ENCODE measurements at regions not wholly inside any gene's neighbourhood (a gene's known extent, or its start where the extent isn't known, plus 50 kb on each side); places are given as distances from the start of the nearest gene placed in this dataset.
"Not testable (repeated sequence)": the region's sequence is repeated elsewhere in the genome, so short reads cannot be mapped to it uniquely, and the experiment has no call there.

DNA sequence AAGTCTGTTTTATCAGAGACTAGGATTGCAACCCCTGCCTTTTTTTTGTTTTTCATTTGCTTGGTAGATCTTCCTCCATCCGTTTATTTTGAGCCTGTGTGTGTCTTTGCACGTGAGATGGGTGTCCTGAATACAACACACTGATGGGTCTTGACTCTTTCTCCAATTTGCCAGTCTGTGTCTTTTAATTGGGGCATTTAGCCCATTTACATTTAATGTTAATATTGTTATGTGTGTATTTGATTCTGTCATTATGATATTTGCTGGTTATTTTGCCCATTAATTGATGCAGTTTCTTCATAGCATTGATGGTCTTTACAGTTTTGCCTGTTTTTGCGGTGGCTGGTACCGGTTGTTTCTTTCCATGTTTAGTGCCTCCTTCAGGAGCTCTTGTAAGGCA is 116.0 kb upstream of the PALM2AKAP2 start:
- POLR2A ChIA-PET; CTCF ChIA-PET (ENCODE audit: low intra/inter-chr PET ratio); H2AFZ ChIP-seq (ENCODE audit: low read depth, low read length); H3K4me2 ChIP-seq (ENCODE audit: insufficient read depth, low read length); H3K4me3 ChIP-seq; H3K79me2 ChIP-seq (ENCODE audit: control insufficient read depth, insufficient read depth, low read length); ATAC-seq; BruUV-seq (replicated peaks); H3K27ac ChIP-seq (ENCODE audit: extremely low read depth, low read depth, low read length); H3K9ac ChIP-seq (ENCODE audit: insufficient read depth in 1 of 2, low read depth in 2 of 2, low read length in 2 of 2); H3K4me1 ChIP-seq (replicated peaks in 1 of 2; ENCODE audit: control insufficient read depth in 2 of 2, insufficient read depth in 2 of 2, low read length in 2 of 2); H3K9me1 ChIP-seq (ENCODE audit: control insufficient read depth, insufficient read depth, low read length); DNase-seq (ENCODE audit: extremely low read depth in 1 of 4, low spot score in 3 of 4); intact Hi-C loops (cut with micrococcal nuclease); H3K27me3 ChIP-seq (ENCODE audit: control insufficient read depth in 2 of 2, insufficient read depth in 2 of 2, low read length in 2 of 2); FAIRE-seq; H4K20me1 ChIP-seq (replicated peaks; ENCODE audit: control insufficient read depth, insufficient read depth, low read length); H3K36me3 ChIP-seq (ENCODE audit: control insufficient read depth, insufficient read depth, low read length); in situ Hi-C loops (cut with MboI); H3K9me3 ChIP-seq (replicated peaks; ENCODE audit: control insufficient read depth, insufficient read depth, low read depth, low read length): not testable (repeated sequence)
- WGBS (ENCODE audit: insufficient coverage, low coverage, missing lambda C conversion rate), result 2% methylated on average over 4 of the region's 4 CpGs
- peak; percentile 51; the same call in 1 of the 2 replicates for TF ChIP-seq ZNF354B (CRISPR knock-in tag; IDR thresholded peaks at IDR 0.05)
- peak; percentile 87 for TF ChIP-seq ZNF507 (tag; conservative IDR thresholded peaks at IDR 0.05)

DNA sequence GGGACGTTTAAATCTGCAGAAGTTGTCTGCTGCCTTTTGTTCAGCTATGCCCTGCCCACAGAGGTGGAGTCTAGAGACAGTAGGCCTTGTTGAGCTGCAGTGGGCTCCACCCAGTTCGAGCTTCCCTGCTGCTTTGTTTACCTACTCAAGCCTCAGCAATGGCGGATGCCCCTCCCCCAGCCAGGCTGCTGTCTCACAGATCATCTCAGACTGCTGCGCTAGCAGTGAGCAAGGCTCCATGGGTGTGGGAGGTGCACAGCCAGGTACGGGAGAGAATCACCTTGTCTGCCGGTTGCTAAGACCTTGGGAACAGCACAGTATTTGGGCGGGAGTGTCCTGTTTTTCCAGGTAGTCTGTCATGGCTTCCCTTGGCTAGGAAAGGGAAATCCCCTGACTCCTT is 114.3 kb upstream of the PALM2AKAP2 start:
- H3K4me2 ChIP-seq (ENCODE audit: insufficient read depth, low read length); H3K9me1 ChIP-seq (ENCODE audit: control insufficient read depth, insufficient read depth, low read length); H3K4me1 ChIP-seq (replicated peaks in 1 of 2; ENCODE audit: control insufficient read depth in 2 of 2, insufficient read depth in 2 of 2, low read length in 2 of 2); H3K27ac ChIP-seq (ENCODE audit: extremely low read depth, low read depth, low read length); intact Hi-C loops (cut with micrococcal nuclease); H3K27me3 ChIP-seq (ENCODE audit: control insufficient read depth in 2 of 2, insufficient read depth in 2 of 2, low read length in 2 of 2); H3K4me3 ChIP-seq; ATAC-seq; H3K9me3 ChIP-seq (replicated peaks; ENCODE audit: control insufficient read depth, insufficient read depth, low read depth, low read length); BruUV-seq (replicated peaks); DNase-seq (ENCODE audit: extremely low read depth in 1 of 4, low spot score in 3 of 4); CTCF ChIA-PET (ENCODE audit: low intra/inter-chr PET ratio); H3K79me2 ChIP-seq (ENCODE audit: control insufficient read depth, insufficient read depth, low read length); H3K9ac ChIP-seq (ENCODE audit: insufficient read depth in 1 of 2, low read depth in 2 of 2, low read length in 2 of 2); H3K36me3 ChIP-seq (ENCODE audit: control insufficient read depth, insufficient read depth, low read length); FAIRE-seq; in situ Hi-C loops (cut with MboI); H2AFZ ChIP-seq (ENCODE audit: low read depth, low read length); H4K20me1 ChIP-seq (replicated peaks; ENCODE audit: control insufficient read depth, insufficient read depth, low read length): not testable (repeated sequence)
- POLR2A ChIA-PET, result interaction anchor here (1.1 kb wide), 1 partner anchor 47 kb away, joined by 3 read pairs; no protein-coding TSS in a partner anchor
- 2% methylated on average over 6 of the region's 7 CpGs for WGBS (ENCODE audit: insufficient coverage, low coverage, missing lambda C conversion rate)
